Stimulated activated CD4-positive, alpha-beta T cell treated with anti-CD3 and anti-CD28 coated beads, Interleukin-4, amount 100 ng/mL, for 24 hours (primary cell): ENCODE measurements at regions not wholly inside any gene's neighbourhood (a gene's known extent, or its start where the extent isn't known, plus 50 kb on each side); places are given as distances from the start of the nearest gene placed in this dataset.
"Not testable (repeated sequence)": the region's sequence is repeated elsewhere in the genome, so short reads cannot be mapped to it uniquely, and the experiment has no call there.

Experiments
- DNase-seq: peaks from one replicate; pipeline ENCODE4 v3.0.0-alpha.2; 2020

DNA sequence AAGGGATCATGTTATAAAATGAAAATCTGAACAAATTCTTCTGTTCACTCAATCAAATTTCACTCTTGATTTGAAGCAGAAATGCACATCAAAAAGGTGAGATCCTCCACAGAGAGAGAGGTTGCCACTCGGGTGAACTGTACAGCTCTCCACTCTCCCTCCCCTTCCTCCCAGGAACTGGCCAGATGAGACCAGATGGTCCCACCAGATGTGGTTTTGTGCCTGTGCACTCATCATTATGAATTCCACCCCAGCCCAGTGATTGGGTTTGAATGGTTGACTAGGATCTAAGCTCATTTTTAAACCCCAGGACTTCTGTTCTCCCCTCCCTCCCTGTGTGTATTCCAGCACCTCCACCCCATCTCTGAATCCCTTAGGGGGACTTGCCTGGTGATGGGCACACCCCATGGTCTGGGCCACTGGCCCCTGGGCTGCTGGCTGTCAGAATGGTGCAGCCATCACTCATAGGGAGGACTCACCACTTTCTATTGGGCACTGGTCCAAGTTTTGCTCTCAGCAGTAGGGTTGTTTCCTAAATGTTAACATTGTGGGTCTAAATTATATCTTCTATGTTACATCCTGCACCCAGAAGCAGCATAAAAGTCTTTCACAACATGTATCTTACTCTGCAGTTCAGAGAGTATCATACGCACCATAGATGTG lies 393.1 kb downstream of the TNS3 start:
- no peak for DNase-seq

DNA sequence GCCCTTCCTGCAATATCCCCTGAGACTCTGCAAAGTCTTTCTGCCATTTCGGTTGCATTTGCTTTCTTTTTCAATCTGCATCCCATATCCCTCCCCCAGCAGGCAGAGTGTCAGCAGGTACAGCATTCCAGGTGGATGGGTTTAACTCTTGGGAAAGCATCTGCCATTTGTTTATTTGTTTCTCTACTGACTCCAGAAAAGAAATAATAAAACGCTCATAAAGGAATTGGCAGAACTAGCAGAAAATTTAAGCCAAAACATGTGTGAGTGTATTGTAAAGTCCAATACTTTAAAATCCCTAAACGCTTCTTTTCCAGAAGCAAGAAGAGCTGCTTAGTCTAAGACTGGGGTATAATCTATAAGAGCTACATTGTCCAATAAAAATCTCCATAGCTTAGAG lies 393.8 kb downstream of the TNS3 start:
- DNase-seq, result no peak

GRCh38 chr7:47186316-47186715 lies 395.6 kb downstream of the TNS3 start:
- no peak for DNase-seq

DNA sequence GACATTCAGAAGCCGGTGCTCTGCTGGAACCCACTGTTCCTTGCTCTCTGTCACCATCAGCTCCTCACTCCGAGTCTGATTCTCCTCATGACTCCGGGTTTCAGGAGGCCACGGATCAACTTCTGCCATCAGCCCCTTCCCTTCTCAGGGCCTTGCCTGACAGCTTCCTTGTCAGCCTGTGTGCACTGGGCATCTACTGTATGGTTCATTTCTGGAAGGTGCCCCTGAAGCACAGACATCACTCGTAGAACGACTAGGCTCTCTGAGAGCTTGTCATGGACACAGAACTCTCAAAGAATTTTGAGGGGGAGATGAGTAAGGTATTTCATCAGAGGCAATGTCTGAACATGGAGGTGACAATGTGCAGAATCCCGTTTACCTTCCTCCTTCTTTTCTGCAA lies 396.1 kb downstream of the TNS3 start:
- DNase-seq, result no peak

DNA sequence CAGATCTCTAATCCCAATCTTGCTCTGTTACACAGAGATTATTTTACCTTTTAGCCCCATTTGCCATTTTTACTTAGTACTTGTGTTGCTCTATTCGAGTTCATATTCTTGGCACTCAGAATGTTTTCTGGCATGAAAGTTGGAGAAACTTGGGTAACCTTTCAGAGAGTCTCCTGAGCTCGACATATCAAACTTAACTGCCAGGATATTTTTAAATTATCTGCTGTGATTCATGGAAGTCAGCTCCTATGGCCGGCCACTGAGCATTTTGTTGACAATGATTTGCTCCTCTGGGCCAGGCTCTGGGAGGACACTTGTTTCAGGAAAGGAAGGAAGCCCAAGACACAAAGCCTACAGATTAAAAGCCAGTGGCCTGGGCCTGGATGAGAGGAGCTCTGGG lies 396.7 kb downstream of the TNS3 start:
- DNase-seq, result no peak

DNA sequence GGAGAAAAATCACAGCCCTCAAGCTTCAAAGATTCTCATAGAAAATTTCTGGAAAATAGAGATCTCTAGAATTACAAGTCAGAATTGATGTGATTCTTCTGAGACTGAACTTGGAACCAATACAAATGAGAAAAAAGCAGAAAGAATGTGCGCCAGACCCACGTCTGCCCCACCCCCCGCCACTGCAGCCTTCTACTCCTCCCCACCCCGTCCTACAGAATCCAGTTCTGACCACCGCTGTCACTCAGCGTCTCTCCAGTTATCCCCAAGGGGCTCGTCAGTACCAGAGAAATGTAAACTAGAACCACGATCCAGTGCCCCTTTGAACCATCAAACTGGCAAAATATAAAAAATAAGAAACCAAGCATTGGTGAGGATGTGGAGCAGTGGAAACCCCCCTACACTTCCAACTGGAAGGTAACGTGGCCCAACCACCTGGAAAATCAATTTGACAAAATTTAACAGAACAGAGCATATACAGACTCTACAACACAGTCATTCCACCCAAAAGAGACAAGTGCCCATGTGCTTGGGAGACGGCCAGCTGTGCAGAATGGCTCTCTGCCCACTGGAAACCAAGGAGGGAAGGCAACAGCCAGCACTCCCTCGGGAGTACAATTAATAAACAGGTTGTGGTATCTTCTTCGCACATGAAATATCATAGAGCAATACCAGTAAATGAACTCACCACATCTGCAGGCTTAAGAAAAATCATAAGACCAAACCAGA lies 397.9 kb downstream of the TNS3 start:
- DNase-seq, result no peak

DNA sequence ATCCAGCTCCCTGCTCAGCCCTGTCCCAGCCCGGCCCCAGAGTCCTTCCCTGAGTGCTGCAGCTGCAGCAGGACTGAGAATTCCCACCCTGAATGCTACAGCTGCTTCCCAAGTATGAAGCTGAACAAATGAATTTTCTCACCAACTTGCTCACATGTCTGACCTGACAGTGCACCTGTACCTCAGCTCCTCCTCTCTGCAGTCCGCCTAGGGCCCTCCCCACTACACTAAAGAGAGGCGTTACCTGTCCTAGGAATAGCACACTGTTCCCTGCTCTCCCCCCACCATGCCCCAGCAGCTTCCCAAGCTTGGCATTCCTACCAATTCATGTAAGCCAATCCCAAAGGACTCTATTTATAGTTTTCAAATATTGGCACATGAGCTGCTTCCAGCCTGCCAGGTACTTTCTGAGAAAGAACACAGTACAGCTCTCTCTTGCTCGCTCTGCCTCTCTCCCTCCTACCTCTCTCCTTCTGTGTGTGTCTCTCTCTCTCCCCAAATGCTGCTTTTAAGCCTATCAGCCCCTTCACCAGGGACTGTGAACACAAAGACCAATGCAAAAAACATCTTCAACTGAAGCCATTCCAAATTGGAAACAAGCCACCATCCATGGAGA lies 400.1 kb downstream of the TNS3 start:
- DNase-seq, result no peak

DNA sequence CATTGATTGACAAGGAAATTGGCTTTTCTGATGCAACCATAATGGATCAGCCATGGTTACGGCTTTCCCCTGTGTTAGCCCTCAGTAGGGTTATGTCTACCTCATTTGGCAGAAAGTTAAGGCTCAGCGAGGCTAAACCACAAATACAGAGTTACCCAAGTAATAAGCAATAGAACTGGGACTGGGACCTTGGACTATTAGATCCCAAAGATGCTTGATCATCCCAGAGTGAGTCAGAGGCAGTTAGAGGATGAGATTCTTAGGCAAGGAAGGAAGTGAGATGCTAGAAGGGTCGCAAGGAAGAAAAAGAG lies 401.4 kb downstream of the TNS3 start:
- no peak for DNase-seq

- no peak for DNase-seq
Observed at GRCh38 chr7:47179812-47180515, 401.9 kb downstream of the TNS3 start.

DNA sequence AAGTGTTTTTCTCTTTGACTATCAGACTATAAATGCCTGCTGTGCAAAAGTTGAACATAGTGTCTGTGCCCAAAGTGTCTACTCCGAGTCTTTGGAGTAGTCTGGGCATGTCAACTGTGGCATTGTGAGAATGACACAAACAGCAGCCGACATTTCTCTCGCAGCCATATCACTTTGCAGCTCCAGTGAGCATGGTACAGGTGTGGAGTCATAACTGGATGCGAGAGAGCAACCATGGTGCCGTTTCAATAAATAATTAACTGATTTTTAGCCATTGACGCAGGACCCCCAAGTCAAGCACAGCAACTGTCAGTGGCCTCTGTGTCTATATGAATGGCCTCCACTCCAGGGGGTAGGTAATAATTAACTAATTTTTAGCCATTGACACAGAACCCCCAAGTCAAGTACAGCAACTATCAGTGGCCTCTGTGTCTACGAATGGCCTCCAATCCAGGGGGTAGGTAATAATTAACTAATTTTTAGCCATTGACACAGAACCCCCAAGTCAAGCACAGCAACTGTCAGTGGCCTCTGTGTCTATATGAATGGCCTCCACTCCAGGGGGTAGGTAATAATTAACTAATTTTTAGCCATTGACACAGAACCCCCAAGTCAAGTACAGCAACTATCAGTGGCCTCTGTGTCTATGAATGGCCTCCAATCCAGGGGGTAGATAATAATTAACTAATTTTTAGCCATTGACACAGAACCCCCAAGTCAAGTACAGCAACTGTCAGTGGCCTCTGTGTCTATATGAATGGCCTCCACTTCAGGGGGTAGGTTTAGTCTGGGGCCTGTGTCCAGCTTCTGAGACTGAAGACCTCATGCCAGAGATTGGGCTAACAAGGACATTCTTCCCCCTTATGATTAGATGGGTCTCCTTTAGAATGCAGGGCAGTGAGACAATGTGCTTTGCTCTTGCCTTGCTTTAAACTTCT lies 409.0 kb downstream of the TNS3 start:
- not testable (repeated sequence) for DNase-seq

DNA sequence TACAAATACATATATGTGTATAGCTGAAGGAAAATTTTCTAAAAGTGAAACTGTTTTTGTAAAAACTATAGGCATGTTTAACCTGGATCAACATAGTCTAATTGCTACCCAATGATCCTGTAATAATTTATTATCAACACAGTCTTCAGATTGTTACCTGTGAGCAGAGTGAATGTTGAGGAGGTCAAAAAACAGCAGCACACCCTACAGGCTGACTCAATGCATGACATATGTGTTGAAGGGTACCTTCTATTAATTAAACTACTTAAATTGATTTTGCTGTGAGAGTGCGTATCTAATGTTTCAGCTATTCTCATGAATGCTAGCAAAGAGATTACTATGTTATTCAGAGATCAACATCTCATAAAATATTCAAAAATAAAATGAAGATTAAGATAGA lies 411.4 kb downstream of the TNS3 start:
- DNase-seq, result no peak

GRCh38 chr7:47154791-47155190 lies 427.1 kb downstream of the TNS3 start:
- DNase-seq, result no peak

GRCh38 chr7:47153576-47153975 lies 428.3 kb downstream of the TNS3 start:
- no peak for DNase-seq

DNA sequence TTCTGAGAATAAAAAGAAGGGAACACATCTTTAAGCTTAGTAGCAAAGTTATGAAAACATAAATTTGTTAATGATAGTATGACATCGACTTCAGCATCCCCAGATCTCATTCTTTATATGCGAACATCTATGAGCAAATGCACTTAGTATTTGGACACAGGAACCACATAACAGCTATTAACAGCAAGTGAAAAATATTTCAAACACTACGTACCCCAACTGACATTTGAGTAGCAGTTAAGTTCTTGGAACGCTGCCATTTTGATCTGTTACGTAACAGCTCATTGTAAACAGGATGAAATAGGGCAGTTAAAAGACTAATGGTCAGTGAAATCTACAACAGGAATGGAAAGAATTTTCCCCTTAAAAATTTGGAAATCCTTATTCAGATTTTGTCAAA lies 428.9 kb downstream of the TNS3 start:
- no peak for DNase-seq

DNA sequence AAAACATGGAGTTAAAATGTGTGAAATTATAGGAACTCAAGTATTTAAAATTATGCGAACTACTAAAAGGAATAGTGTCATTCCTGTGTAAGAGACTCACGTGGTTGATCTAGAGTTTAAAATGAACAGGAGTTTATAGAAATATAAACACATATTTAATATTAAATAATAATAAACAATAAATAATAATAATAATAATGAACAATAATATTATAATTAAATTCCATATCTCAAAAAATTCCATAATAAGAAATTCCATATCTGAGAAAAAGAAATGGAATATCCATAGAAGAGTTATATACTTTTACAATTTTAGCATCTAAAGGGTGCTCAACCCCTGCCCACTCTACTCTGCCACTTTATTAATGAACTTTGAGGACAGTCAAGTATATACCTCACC lies 429.6 kb downstream of the TNS3 start:
- DNase-seq, result no peak

GRCh38 chr7:47150497-47151260 lies 431.2 kb downstream of the TNS3 start:
- DNase-seq, result no peak

- no peak for DNase-seq
Observed at GRCh38 chr7:47149971-47150370, 431.9 kb downstream of the TNS3 start.

DNA sequence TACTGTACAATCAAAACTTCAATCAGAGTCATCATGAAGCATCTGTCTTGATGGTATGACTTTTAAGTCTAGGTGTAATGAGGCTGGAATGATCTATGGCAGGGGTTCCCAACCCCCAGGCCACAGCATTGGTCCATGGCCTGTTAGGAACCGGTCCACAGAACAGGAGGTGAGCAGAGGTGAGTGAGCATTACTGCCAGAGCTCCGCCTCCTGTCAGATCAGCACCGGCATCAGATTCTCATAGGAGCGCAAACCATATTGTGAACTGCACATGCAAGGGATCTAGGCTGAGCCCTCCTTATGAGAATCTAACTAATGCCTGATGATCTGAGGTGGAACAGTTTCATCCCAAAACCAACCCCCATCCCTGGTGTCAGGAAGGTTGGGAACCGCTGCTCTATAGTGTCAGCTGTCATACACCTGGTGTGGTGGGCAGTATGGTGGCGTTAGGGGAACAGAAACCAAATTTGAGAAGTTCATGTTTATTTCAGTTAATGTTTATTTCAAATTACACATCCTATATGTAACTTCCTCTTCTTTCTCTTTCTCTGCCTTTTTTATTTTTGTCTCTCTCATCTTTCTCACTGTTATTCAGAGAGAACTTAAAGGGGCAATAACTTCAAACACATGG lies 432.6 kb downstream of the TNS3 start:
- no peak for DNase-seq

DNA sequence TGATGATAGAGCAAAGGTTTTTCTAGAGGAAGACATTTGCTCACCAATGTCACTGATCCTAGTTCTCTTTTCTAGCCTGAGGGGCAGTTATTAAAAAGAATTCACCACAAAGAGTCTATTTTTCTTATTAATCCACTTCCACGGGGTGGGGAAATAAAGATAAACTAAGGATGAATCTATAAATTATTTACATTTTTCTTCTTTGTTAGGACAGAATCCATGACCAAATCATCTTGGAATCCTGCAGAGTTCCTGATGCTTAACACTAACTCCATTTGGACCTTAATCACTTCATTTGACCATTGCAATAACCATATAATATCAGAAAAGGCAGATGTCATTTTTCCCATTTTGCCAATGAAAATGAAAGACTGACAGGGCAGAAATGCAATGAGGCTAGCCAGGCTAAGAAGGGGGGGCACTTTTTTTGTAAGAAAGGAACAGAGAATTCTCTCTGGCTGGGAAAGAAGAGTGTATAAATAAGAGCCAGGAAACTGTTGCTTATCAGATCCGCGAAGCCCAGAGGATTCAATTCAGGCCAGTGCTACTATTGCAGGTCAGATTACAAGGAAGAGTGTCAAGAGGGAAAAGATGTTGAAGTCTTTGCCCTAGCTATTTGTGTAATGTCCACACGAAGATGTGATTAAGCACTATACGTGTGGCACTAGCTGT lies 433.2 kb downstream of the TNS3 start:
- DNase-seq, result no peak

- DNase-seq, result no peak
Observed at GRCh38 chr7:47147213-47147631, 434.7 kb downstream of the TNS3 start.

DNA sequence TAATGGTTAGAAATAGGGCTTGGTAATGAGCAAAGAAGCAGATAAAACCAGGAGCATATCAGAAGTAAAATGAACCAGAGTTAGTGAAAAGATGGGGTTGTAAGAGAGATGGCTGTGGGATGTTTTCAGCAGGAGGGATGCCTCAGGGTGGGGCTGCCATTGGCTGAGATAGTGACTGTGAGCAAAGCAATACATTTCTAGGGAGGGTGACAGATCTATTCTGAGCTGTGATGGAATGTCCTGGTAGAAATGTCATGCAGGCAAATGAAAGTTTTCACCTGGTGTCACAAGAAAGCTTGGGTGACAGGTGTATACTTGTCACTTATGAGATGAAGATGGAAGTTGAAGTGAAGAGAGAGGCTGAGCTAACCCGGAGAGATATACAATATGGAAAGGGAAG lies 435.9 kb downstream of the TNS3 start:
- DNase-seq, result no peak
